Left cardiac atrium (tissue), 4 donors: ENCODE measurements at regions not wholly inside any gene's neighbourhood (a gene's known extent, or its start where the extent isn't known, plus 50 kb on each side); places are given as distances from the start of the nearest gene placed in this dataset.

ENCODE experiments used
- ATAC-seq, 2 donors: fragments of 200-7000 bp; cut with Tn5 transposase; one replicate each; pipeline ENCODE4 v1.9.1; 2020; ENCODE audit warnings: mild to moderate bottlenecking in 2 of 2, moderate library complexity in 2 of 2
- DNase-seq: peaks from one replicate; pipeline ENCODE4 v3.0.0-alpha.2; 2020
- intact Hi-C, 2 donors: fragments of 100-400 bp; cut with DNase I; formaldehyde crosslinking; loops; one replicate each; pipeline versions ENCODE4 v1.14.1 to v1.15.1; 2022 to 2023
- donor health status: DM: no; HTN: yes; CAD: no.
- donor health status: DM: no; HTN: yes; CAD: no; lungs with severe emphysema.
- donor health status: DM: yes; HTN: yes; CAD: no.
- donor health status: Dilated cardiomyopathy.

DNA sequence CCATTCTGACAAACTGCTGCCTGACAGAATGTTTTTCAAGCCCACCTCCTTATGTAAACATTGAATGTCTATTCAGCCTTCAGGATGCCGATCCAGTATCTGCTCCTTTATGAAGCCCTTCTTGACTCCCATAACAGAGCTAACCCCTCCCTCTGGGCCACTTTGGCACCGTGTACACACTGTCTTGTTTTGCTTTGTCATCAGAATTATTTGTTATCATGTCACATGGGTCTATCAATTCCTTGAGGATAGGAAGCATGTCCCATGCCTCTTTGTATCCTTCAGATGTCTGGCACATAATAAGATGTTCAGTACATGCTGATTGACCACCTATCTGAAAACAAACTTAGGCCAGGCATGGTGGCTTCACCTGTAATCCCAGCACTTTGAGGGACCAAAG lies 92.3 kb downstream of the PRLHR start:
- intact Hi-C loops: no loop called here

DNA sequence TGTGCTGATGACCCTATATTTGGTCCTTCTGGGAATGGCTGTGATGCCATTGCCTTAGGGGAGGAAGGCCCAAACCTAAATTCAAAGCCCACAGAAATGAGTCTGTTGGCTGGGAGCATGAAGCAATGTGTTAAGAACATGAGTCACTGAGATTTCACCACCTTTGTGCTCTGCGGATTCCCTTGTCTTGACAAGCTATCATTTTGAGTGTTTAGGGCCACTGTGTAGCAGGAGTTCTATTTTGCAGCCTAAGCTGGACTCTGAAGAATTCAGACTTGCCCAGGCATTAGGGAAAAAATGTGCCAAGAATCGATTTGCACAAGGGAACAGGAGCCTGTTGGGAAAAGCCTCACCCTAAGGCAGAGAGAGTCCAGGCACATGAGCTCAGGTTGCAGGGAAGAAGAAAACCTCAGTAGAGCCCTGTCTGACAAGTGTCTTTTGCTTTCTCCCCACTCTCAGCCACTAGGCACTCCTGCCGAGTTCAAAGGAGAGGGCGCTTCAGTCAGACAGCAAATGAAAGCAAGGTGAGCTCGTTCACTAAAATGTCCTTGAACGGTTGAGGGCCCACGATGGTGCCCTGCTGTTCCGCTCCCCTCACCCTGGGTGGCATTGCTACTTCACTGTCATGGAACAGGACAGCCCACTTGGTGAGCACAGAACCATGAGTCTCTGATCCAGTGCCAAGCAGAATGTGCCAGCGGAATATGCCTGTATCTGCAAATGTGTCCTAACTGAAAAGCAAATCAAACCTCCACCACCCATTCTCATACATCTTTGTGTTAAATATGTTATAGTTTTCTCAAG lies 93.6 kb downstream of the PRLHR start:
- ATAC-seq (peak in 1 of 2 donors; percentile 69), DNase-seq (no peak)
- intact Hi-C loops: no loop called here

More for the DNA sequence above, 92.3 kb downstream of the PRLHR start:
- no peak for DNase-seq
- no peak for ATAC-seq

DNA sequence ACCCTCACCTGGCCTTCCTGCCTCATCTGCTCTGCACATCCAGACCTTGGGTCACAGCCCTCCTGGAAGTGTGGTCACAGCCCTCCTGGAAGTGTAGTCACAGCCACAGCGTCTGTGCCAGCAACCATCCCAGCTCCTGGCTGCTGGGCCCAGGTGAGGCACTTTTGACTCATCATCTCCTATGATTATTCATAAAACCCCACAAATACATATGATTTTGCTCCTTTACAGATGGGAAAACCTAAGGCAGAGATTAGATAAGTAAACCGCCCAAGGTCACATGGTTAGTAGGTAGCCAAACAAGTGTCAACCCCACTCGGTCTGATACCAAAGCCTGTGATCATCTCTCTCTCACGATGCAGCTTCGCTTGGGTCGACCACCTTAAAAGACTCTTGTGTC lies 94.3 kb downstream of the PRLHR start:
- intact Hi-C loops: no loop called here
- ATAC-seq (no peak), DNase-seq (no peak)

DNA sequence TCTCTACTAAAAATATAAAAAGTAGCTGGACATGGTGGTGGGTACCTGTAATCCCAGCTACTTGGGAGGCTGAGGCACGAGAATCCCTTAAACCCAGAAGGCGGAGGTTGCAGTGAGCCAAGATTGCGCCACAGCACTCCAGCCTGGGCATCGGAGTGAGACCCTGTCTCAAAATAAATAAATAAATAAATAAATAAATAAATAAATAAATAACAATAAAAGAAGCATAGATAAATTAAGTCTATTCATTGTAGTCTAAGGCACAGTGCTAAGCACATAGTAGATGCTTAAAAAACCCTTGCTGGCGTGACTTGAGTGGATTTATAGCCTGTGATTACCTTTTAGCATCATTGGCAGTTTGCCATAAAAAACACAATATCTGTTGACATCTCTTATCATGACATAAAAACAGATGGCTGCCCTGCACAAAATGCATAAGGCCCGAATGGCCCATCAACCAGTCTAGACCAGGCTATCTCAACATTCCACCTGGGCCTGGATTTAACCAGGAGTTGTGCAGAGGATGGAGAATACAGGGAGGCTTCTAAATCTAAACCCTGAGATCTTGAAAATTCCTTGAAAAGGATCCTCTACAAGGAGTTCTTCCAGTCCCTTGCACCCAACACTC lies 94.9 kb downstream of the PRLHR start:
- intact Hi-C loops: no loop called here
- no peak for ATAC-seq
- DNase-seq: no peak

DNA sequence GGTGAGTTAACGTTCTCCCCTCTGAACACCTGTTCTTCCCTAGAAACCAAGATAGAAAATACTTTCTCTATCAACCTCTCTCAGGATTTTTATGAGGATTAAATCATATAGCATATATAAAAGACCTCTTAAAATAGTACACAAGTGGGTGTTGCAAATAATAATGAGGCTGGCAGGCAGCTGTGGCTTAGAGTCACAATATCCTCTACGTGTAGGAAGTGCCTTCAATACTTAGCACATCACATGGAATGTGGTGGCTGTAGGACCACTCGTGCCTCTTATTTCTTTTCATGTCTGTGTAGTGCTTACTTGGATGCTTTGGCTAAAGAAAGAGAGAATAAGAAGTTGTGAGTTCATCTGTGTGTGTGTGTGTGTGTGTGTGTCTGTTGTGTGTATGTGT lies 96.3 kb downstream of the PRLHR start:
- DNase-seq (no peak), ATAC-seq (no peak)
- intact Hi-C loops: no loop called here

DNA sequence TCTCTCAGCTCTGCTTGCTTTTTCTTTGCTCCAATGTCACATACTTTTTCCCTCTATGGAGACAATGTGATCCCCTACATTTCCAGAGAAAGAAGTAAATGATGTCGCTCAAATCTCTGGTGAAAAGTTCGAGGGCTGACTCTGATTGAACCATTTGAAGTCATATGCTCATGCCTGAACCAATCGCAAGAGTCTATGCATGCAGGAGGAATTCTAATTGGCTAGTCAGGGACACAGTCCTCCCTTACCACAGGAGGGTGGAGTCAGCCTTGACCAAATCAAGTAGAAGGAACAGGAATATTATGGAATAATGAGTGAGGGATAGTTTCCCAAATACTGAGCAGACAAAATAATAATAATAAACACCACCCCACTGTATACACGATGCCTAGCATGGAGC lies 96.8 kb downstream of the PRLHR start:
- ATAC-seq: no peak
- no peak for DNase-seq
- intact Hi-C loops: no loop called here

DNA sequence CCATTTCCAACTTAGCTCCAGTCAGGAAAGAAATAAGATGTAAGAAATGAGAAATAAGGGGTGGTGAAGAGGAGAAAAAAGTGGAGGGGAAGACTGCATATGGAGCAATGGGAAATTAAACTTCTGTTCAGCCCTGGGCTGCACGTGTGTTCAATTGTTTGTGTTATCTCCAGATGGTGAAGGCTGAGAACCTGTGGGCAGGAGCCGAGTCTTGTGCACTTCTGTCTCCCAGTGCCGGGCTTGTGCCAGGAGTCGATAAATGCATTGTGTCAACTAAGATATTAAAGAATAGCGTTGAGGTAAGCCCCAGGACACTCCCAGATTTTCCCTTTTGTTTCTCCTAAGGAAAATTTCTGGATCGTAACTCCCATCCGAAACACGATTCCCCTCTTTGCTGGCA lies 98.2 kb downstream of the PRLHR start:
- ATAC-seq (no peak), DNase-seq (no peak)
- intact Hi-C loops: no loop called here

DNA sequence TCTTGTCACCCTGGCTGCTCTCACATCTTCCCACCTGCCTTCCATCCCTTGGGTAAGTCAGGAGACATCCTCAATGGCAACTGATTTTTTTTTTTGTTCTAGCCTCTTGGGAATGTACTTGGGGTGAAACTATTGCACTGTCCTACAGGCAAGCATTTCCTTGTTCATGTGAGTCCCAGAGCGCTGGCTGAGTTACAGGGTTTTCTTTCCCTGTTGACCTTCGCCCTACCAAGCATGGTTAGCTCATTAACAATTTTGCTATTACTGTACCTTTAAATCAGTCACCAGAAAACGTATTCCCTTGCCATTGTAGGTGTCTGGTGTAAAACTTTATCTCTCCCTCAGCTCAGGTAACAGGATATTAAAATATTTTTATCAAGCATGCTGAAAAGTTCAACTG lies 98.9 kb downstream of the PRLHR start:
- intact Hi-C loops: no loop called here
- DNase-seq (no peak), ATAC-seq (no peak)

DNA sequence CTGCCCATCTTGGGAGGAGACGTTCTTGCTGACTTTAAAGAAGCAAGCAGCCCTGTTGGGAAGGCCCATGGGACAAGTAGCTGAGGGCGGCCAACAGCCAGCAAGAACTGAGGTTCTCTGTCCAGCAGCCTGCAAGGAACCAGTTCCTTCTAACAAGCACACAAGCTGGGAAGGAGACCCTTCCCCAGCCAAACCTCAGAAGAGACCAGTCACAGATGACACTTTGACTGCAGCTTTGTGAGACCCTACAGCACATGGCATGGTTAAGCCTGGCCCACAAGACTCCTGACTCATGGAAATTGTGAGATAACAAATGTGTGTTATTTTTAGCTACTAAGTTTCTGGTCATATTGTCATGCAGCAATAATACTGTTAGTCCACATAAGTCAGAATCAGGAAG lies 99.9 kb downstream of the PRLHR start:
- DNase-seq: no peak
- peak in 1 of 2 donors; percentile 16 for ATAC-seq
- intact Hi-C loops: no loop called here

DNA sequence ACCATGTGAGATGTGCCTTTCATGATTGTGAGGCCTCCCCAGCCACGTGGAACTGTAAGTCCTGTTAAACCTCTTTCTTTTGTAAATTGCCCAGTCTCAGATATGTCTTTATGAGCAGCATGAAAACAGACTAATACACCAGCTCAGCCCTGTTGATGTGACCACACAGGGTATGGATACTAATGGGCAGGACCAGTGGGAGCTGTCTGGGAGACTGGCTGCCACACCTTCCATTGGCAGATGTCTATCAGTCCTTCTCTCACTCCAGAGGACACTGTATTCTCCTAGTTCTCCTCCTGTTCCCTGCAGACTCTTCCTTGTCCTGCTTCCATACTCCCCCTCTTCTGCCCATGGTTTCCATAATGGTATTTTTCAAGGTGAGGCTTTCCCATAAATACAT lies 104.4 kb downstream of the PRLHR start:
- no peak for ATAC-seq
- no peak for DNase-seq
- intact Hi-C loops: no loop called here

DNA sequence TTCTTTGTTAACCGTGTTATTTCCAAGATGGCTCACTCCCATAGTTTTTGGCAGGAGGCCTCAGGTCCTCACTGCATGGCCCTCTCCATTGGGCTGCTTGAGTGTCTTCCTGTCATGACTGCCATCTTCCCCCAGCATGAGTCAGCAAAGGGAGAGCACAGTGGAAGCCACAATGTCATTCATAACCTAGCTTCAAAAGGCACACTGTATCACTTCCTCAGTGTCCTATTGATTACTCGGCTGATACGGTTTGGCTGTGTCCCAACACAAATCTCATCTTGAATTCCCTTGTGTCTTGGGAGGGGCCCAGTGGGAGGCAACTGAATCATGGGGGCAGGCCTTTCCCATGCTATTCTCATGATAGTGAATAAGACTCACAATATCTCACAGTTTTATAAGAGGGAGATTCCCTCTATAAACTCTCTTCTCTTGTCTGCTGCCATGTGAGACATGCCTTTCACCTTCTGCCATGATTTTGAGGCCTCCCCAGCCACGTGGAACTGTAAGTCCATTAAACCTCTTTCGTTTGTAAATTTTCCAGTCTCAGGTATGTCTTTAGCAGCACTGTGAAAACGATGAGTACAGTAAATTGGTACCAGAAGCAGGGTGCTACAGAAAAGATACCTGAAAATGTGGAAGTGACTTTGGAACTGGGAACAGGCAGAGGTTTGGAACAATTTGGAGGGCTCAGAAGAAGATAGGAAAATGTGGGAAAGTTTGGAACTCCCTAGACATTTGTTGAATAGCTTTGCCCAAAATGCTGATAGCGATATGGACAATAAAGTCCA lies 106.5 kb downstream of the PRLHR start:
- intact Hi-C loops: no loop called here
- ATAC-seq (no peak), DNase-seq (no peak)

DNA sequence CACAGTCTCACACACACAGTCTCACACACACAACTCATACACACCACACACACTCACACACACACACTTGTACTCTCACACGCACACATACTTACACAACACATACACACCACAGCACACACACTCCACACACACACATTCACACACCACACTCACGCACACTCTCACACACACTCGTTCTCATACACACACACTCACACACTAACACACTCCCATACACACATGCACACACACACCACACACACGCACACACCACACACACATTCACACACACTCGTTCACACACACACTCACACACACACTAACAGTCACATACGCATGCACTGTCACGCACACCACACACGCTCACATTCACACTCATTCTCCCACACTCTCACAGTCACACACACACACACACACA lies 109.8 kb downstream of the PRLHR start:
- intact Hi-C loops: no loop called here
- no peak for DNase-seq
- ATAC-seq: no peak

DNA sequence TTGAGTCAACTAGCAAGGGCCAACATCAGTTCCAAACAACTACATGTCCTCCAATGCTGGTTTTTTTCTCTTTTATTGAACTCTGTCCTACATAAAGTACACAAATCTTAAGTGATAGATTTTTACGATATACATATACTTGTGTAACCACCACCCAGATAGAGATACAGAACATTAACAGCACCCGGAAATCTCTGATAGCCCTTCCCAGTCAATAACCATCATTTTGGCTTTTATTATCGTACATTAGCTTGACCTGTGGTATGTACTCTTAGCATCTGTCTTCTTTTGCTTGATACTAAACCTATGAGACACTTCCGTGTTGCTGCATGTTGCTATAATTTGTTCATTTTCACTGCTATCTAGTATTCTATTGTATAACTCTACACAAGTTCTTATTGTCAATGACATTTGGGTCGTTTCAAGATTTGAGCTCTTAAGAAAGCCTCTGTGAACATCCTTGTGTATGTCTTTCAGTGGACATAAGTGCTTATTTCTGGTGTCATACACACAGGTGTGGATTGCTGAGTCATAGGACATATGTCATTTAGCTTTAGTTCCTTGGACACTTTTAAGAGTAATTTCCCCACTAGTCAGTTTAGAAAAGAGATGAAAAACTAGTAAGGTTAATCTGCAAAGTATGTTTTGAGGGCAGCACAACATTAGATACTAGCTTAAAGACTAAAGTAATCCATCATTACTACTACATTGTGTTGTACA lies 111.1 kb downstream of the PRLHR start:
- intact Hi-C loops: no loop called here
- ATAC-seq (no peak), DNase-seq (no peak)

DNA sequence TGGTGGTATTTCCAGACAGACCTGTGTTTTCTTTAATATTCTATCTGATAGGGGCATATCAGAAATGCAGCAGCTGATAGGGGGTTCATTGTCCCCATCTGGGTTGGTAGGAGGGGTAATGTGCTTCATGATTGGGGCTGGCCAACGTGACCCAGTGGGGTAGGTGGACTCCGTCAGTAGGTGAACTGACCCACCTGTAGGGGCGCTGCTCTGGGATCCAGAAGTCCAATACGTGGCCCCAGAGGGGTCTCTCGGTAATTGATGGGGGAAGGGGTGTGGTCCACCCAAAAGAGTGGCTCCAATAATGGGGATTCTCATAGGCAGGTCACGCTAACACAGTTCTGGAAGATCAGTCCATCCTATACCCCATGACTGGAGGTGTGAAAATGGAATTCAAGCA lies 112.0 kb downstream of the PRLHR start:
- intact Hi-C loops: no loop called here
- ATAC-seq (no peak), DNase-seq (no peak)

DNA sequence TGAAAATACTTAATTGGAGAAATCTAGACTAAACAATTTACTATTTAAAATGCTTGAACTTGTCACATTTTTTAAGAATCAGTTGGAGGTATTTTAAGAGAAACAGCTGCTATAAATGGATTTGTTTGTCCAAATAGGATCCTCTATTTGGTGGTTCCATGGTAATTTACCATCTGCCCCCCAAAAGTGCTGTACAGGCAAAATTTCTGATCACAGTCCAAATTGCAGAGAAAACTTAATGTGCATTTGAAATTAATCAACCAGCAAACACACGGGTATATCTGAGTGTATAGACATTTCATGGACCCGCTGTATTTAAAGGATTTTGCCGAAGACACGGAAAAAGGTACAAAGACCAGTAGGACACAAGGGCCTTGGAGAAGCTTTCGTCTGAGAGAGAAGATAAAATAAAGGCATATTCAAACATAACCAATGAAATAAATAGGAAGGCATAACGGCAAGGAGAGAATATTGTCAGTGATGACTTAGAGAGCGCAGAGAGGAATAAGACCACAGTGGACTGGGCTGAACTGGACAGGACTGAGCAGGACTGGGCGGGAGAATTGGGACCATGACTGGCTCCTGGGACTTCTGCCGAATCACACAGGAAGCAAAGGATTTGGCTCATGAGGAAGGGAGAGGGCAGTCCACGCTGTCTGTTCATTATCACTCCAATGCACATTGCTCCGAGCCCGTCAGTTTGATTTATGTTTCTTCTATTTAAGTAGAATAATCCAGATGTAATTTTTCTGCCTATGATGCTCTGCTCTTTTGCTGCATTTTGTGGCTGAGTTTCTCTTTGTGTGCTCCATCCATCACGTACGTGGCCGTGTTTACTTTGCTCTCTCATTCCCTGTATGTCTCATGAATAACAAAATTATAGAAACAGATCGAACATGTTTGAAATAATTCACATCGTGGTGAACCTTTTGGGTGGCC lies 112.8 kb downstream of the PRLHR start:
- ATAC-seq: no peak
- DNase-seq: no peak
- intact Hi-C loops: no loop called here

DNA sequence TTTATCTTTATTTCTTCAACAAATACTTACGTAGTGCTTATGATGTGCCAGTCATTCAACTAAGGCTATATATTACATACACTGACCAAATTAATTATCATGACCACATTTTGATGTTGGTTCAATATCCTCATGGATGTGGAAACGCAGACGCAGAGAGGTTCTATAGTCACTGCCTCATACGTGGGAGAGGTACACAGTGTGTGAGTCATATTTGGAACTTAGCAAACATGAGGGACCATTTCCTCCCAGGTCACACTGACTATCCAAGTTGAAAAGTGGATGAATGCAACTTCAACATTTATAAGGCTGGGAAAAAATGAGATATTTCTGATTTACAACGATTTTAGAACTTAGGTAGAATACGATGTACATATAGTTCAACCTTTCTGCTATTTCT lies 113.6 kb downstream of the PRLHR start:
- intact Hi-C loops: no loop called here
- no peak for ATAC-seq
- no peak for DNase-seq

DNA sequence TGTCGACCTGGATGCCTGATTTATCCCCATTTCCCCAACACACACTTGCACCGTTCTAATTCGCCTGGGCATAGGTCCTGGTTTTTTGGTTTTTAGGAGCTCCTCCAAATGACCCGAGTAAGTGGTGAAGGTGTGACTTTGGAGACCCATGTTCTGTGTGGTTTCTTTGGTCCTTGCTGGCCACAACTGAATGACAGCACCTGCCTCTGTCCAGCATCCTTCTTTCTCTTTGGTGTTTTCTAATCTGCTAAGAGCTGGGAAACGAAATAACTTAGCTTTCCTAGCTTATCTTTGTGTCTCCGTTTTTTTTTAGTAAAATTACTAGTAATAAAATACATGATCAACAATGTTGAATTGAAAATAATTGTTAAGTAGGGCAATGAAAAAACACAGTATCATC lies 120.2 kb downstream of the PRLHR start:
- no peak for DNase-seq
- intact Hi-C loops: no loop called here
- no peak for ATAC-seq

DNA sequence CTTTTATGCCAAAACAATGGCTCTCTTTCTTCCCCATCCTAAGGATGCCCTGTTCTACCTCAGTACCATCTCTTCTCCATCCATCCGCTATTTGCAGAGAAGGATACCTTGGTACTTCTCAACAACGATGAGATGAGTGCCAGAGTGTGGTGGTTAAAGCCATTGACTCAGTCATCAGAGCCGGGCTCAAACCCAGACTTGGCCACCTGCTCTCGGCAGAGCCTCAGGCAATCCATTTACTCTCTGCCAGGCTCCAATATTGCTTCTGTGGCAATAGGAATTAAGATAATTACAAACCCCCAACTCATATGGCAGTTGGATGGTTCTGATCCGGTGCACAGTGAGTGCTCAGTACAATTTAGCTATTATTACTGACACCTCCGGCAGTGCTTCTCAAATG lies 121.3 kb downstream of the PRLHR start:
- no peak for DNase-seq
- intact Hi-C loops: no loop called here
- ATAC-seq: no peak
